ENCODE measurements at regions not wholly inside any gene's neighbourhood (a gene's known extent, or its start where the extent isn't known, plus 50 kb on each side); places are given as distances from the start of the nearest gene placed in this dataset.

DNA sequence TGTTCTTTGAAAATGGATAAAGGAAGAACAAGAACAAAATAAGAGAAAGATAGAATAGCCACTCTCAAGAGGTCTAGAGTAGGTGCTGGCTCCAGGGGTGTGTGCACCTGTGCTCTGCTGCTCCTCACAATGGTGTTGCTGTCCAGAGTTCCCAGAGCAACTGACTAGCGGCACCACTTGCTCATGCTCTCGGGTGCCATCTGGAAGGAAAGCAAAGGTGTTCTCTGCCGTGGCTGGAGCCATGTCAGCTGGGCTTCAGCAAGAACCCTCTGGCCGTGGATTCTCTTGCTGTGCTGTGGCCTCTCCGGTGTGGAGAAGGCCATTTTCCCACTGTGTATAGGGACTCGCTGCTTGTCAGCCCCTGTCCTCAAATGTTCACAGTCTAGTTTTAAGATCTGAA is 114.6 kb upstream of the TEX51 start:
- TF ChIP-seq, protein P1, sequence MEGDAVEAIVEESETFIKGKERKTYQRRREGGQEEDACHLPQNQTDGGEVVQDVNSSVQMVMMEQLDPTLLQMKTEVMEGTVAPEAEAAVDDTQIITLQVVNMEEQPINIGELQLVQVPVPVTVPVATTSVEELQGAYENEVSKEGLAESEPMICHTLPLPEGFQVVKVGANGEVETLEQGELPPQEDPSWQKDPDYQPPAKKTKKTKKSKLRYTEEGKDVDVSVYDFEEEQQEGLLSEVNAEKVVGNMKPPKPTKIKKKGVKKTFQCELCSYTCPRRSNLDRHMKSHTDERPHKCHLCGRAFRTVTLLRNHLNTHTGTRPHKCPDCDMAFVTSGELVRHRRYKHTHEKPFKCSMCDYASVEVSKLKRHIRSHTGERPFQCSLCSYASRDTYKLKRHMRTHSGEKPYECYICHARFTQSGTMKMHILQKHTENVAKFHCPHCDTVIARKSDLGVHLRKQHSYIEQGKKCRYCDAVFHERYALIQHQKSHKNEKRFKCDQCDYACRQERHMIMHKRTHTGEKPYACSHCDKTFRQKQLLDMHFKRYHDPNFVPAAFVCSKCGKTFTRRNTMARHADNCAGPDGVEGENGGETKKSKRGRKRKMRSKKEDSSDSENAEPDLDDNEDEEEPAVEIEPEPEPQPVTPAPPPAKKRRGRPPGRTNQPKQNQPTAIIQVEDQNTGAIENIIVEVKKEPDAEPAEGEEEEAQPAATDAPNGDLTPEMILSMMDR (IDR thresholded peaks at IDR 0.05): no peak
- TF ChIP-seq POLR2A (IDR thresholded peaks at IDR 0.05): no peak

Measured in right lobe of liver (tissue), 4 donors.